ENCODE measurements at regions not wholly inside any gene's neighbourhood (a gene's known extent, or its start where the extent isn't known, plus 50 kb on each side); places are given as distances from the start of the nearest gene placed in this dataset.

DNA sequence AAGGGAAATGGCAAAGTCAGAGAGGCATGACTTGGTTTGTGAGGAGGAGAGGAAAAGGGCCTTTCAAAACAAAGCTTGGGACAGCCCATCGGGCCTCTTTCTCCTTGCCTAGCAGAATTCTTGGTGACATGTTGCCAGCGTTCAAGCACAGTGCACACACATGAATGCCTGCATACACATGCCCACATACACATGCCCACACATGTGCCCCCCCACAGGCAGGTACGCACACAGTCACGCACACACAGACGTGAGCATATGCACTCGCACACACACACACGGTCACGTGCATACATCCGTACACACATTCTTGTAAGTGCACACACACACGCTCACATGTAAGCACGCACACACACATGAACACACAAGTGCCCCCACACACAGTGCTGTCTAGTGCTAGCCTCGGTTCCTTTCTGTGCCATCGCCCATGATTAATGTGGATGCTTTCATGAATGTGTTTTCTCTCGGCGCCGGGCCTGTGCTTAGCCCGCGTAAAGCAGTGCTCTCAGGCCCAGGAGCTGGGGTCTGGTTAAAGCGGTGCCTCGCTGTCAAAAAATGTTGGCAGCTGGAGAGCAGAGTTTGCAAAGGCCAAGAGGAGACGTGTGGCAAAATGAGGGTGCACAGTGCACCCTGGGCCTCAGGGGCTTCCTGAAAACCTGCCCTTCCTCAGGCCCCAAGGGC, 328.8 kb upstream of the DIO3 start:
- DNase-seq: peak; percentile 10

DNA sequence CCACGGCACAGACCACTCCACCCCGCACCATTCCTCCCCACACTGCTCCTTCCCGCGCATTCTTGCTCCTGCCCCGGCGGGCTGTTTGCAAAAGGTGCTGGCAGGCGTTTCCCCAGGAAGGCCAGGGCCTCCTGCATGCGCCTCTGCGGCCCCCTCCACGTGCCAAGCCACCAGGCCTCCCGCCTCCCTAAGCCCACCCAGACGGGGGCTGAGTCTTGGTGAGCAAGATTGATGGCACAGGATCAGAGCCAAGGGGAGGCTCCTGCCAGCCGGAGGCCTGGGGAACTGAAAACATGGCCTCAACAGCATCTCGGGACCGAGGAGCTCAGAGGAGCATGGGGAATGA, 328.3 kb upstream of the DIO3 start:
- no peak for DNase-seq

DNA sequence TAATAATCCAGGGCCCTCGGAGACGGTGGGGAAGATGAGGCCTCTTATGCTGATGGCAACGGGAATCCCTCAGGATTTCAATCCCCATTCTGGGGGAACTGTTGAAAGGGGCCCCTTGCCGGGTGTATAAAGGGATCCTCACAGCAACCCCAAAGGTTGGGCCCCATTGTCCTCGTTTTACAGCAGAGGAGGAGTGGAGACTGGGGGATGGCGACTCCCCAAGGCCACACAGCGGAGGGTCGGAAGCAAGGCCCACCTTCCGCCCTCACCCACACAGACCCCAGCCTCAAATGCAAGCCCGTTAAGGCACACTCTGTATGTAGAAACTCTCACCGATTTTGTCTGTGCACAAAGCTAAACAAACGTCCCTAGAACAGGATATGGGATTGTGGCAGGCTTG, 327.9 kb upstream of the DIO3 start:
- DNase-seq: no peak

DNA sequence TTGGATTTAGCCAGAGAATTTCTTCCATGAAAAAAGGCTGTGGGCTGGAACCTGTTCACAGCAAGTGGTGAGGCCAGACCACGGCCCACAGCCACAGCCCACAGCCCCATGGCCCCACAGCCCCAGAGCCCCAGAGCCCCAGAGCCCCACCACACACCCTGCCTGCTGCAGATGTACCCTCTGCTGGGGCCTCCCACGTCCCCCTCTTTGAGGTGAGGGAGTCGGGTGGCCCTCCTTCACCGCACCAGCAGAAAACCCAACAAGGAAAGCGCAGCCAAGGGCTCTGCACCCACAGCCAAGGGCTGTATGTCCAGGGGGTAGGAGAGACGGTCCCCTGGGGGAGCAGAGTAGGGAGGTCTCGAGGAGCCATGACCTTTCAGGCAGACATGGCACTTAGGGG, 327.5 kb upstream of the DIO3 start:
- no peak for DNase-seq

DNA sequence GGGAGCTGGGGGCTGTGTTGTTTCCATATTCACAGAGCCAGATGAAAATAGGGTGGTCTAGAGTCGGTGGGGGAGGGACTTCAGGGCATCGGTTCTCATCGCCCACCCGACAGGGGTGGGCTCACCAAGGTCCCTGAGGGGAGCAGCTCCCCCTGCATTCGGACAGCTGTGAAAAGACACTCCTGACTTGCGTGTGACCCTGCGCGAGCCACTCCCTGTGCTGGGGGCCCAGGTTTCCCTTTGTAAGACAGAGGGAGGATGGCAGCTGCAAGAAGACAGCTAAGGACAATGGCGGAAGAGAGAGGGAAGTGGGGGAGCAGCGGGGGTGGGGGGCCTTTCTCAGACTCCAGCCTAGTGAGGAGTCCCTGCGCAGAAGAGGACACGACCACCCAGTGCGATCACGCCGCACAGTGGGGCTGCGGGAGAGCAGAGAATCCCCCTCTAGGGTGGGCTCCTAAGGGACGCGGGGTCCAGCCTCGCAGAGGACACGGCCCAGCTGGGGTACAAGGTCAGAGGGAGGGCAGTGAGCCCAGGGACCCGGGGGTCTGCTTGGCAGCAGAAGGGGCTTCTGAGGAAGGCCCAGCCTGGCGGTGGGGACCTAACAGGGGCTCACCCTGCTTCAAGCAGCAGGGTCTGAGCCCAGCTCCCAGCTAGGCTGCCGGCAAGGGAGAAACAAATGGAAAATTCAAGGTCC, 326.9 kb upstream of the DIO3 start:
- no peak for DNase-seq

DNA sequence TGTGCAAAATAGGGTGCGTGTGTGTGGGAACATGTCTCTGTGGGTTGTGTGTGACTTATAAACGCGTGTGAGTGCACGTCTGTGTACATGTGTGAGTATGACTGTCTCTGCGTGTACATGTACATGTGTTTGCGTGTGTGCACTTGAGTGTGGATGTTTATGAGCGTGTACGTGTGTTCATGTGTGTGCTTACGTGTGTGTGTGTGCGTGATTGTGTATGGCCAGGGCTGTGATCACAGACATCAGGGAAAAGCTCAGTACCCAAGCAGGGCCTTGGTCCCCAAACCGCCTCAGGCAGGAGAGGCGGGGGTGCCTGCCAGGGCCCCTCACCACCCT, 326.3 kb upstream of the DIO3 start:
- no peak for DNase-seq

DNA sequence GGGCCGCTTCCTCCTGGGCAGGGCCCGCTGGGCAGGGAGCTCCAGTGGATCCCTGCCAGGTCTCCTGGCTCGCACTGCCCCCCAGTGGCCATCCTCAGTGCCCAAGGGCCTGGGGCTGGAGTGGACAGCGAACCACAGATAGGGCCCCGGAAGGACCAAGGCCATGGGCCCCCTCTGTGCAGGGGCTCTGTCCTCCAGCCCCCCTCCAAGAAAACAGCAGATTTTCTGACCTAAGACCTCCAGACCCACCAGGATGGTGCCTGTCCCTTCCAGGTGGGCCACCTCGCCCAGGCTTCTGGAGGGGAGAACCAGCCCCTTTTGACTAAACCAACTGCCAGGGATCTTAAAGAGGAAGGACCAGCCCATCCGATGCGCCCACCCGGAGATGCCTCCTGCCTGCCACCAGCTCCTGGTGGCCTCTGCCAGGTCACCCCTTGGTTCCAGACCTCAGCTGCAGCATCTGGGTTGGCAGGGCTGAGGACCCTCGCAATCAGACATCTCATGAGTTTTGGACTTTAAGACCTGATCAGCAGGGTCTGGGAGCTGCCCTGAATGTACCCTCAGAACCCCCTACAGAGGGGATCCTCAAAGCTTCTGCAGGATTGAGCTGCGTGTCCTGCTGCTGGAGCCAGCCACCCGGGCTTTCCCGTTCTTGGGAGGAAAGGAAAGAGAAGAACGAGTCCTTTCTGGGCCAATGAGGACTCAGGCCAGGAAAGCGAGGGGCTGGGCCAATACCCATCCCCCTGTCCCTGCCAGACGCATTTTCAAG, 325.8 kb upstream of the DIO3 start:
- peak; percentile 43 for DNase-seq

DNA sequence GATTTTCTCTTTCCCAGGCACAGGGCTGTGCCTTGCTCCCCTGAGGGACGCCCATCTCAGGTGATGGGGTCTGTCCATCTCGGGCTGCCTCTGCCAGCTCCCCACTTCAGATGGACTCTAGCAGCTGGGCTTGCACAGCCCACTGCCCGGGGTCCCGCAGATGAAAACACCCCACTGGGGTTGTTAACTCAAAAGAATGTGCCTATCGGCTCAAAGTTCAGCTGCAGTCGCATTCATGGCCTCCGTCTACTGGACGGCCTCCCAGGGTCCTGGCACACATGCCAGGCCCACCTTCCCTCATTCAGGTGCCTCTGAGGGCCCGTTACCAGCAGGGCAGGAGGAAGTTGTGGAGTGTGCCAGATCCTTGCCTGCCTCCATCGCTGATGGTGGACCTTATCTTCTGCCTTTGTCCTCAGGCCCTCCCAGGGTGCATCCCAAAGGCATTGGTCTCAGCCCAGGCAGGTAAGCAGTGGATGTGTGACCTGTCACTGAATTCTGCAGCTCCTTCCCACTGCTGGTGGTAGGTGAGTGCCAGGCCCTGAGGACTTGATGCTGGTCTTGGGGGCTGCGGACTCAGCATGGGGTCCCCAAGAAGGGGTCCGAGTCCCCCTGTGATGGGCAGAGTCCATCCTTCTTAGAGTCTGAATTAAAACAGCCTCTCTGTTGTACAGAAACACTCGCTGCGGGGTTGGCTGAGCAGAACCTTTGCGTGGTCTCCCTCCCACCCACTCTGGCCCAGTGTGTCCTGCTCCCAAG, 324.6 kb upstream of the DIO3 start:
- DNase-seq: no peak

DNA sequence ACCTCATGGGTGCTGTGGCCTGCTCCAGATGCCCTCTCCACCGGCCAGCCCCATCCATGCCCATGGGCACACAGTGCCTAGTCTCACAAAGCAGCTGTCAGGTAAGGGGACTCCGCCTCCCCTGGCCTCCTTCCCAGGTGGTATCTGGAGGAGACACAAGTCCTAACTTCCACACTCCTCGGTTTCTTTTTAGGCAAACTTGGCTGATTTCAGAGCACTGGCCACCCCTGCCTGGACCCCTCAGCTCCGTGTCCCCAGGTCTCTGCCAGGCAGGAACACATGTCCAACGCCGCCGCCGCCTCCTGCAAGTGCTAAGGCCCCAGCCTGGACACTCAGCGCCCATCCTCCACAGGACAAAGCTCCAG, 324.1 kb upstream of the DIO3 start:
- no peak for DNase-seq

DNA sequence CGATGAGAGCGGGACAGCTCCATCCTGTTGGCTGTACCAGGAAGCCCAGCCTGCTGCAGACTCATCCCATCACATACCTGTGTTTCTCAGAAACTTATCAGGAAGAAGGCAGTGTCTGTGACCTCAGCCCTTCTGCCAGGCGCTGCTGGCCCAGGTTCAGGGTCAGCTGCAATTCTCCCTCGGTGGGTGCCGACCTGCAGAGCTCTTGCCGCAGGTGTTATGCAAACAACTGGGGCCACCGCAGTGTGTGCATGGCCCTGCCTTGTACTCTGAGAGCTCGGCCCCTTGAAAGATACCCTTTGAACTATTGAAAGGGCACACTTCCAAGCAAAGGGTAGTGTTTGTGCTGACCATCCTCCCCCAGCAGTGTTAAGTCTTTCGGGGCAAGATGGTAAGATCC, 322.2 kb upstream of the DIO3 start:
- DNase-seq: no peak

DNA sequence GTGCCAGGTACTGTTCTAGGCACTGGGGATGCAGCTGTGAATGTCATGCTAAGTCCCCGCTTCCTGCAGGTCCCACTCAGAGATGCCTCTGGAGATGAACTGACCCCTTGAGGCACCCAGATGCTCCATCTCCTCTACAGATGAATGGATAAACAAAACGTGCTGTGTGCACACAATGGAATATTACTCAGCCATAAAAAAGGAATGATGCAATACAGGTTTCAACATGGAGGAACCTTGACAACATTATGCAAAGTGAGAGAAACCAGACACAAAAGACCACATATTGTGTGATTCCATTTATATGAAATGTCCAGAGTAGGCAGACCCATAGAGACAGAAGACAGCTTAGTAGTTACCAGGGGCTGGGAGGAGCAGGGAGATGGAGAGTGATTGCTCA, 320.1 kb upstream of the DIO3 start:
- DNase-seq: no peak

DNA sequence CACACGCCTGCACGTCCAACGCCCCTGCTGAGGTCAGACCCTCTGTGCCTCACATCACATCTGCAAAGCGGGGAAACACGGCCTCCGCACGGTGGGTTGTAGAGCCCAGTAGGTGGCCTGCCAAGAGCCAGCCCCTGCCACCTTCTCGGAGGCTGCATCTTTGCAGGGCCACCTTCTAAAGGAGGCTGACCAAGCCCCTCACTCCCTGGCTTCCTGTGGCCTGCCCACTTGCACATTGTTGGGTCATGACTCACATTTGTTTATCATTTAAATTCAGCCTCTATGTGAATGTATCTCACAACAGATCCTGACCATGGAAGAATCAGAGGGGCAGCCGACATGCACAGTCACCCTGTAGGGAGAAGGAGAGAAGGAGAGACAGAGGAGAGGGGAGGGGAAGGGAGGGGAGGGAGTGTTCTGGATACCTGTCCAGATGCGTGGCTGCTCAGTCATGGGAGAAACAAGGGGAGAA, 319.5 kb upstream of the DIO3 start:
- DNase-seq: peak; percentile 8

DNA sequence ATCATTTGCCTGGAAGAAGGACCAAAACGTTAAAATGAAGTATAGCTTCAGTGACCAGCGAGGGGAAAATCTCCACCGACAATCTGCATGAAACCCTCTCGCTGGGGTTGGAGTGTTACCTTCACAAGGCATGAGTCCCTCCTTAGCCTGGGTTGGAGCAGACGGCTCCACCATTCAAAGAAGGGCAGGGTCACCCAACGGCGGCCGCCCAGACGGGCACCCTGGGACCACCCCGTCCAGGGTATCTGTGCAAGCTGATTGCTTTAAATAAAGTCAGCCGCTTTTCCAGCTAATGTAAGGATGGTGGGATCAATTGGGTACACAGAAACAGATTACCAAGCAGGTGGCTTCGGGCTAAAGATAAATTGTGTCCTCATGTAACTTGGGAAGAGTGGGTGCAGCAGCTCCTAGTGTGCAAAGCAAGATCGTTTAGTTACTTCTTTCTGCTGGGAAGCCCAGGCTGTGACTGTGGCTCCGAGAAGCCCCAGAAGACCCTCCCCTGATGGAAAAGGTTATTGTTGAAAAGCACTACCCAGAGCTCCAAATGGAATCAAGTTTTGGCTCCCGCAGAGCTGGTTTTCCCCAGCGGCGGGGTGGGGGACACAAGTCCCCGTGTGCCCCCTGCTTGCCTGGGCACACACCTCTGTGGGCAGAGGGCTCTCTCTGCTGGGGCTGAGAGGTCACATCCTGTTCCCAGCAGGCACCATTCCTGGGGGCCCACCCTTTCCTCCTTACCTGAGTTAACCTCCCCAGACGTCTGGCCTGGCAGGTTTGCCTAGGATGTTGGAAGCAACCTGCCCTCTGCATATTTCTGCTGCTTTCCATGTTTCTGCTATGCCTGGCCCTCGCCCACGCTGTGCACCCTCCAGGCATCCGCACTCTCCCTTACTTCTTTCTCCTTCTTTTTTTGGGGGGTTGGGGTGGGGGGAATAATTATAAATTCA, 318.6 kb upstream of the DIO3 start:
- no peak for DNase-seq

DNA sequence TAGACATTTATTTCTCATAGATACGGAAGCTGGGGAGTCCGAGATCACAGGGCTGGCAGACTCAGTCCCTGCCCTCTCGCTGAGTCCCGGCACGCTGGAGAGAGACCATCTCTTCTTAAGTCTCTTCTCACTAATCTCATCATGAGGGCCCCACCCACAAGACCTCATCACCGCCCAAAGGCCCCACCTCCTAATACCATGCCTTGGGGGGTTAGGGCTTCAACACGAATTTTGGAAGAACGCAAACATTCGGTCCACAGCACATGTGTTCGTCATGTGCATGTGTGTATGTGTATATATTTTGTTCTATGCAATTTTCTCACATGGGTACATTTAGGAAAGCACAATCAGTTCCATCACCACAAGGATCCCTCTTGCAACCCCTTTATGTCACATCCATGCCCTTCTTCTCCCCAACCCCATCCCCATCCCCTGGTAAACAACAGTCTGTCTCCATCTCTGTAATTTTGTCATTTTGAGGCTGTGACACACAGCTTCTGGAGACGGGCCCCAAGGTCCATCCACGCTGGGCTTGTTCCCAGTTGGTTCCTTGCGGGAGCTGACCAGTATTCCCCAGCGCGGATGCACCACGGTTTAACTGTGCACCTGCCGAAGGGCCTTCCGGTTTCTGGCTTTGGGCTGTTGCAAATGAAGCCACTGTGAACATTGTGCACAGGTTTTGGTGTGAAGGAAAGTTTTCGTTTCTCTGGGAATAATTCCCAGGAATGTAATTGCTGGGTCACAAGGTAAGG, 317.5 kb upstream of the DIO3 start:
- DNase-seq: no peak

DNA sequence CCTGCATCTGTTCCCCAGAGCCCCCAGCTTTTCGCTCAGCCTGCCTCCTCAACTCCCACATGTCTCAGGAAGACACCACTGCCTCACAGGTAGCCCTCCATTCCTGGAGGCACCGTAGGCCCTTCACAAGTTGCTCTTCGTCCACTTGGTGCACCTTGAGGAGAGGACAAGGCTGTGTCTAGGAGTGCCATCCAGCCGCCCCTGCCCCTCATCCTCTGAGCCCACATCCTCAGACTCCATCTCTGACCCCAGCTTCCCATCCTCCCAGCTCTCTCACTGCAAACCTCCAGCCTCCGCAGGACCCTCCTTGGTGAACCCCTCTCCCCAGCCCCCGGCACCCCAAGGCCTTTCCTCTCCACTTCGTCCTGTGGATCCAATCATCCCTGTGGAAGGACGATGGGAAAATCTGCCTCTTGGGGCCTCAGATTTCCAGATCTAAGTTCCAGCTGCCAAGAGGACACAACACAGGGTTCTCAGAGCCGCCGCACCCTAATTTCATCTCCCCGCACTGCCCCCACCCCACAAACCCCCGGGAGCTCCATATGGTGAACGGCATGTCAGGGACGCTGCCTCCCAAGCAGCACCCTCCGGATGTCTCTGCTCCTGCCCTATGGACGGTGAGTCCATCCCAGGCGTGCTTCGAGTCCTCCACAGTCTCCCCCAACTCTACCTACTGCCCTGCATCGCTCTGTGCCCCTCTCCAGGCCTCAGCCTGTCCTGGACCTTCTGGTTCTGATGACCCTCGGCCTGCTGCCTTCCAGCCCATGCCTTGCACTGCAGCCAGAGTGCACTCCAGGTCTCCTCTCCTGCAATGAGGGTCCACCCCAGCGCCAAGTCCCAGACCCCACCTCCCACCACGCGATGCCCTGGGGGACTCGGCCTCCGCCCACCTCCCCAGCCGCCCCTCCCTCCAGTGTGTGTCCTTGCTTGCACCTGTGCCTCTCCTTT, 314.1 kb upstream of the DIO3 start:
- no peak for DNase-seq

DNA sequence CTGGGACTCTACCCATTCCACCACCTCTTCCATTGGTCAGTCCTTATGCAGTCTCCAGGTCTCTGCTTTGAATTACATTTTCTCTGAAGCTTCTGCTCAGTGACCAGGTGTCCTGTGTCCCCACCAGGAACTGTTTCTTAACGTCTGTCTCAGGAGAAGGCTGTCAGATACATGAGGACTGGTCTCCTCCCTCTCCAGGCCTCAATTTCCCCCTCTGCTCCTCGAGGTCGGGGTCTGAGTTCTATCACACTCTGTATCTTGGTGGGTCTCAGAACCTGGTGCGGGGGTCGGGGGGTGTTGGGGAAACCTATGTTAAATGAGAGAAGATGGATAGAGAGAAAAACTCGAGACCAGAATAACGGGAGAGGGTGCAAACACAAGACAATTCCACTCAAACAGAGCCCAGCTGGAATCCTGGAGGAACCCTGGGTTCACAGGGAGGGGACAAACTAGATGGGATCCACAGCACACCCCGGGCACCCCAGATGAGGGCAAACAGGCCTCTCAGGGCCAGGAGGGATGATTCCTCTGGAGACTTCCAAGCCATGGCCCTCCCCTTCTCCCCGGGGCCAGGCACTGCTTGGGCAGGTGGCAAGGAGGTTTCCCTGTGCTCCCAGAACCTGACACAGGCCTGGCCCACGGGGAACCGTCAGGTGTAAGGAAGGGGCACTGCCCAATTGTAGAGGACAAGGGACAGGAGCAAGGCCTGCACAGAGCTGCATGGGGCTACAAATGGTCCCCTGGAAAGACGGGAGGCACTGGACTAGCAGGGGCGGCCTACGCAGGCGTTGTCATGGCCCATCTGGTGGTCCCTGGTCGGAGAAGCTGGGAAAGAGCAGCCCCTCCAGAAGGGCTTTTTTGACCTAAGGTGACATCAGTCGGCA, 313.2 kb upstream of the DIO3 start:
- DNase-seq: no peak

DNA sequence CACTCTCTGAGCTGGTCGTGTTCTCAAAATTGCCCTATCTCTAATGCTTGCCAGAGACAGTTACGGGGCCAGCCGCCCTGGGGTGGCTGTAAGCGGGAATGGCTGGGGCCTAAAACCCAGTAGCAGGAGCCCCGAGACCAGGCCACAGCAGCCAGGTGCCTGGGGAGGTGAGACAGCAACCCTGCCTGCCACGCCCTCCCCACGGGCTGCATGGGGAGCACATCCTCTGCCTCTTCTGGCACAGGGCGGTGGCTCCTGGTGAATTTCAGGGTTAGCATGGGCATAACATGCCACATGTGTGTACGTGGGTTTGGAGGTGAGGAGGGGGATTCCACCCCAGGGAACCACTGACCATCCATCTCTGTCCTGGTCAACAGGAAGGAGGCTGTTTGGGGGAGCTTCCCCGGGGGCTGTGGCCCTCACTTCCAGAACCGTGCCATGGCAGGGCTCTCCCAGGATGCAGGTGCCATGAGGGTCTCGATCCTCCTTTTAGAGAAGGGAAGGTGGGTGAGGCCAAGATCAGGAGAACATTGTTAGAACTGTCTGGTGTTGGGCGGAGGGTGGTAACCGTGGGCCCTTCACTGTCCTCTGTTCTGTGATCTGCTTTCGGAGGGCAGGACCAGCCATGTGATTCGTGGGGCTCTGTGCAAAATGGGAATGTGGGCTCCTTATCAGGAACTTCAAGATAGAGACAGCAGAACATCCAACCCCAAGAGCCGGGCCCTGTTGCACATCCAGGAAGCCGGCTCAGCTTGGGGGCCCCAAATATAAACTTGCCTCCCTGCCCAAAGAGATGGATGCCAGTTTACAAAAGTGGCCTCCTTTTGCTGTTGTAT, 312.2 kb upstream of the DIO3 start:
- DNase-seq: no peak

DNA sequence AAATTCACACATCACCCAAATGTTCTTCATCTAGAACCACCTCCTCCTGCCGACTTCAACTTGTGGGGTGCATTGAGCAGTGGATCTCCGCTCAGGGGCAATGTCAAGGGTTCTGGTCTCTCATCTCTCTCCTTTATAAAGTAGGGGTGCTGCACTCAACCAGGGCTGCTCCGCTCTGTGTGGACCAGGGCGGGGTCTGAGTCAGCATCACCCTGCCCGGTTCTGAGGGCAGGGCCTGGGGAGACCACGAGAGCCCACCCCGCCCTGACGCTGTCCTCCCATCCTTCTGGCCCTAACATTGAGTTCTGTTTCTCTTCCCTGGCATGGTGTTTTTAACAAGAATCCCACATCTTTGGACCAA, 311.6 kb upstream of the DIO3 start:
- DNase-seq: no peak

Data from fibroblast of skin of back (primary cell).